ENCODE measurements at regions not wholly inside any gene's neighbourhood (a gene's known extent, or its start where the extent isn't known, plus 50 kb on each side); places are given as distances from the start of the nearest gene placed in this dataset.

DNA sequence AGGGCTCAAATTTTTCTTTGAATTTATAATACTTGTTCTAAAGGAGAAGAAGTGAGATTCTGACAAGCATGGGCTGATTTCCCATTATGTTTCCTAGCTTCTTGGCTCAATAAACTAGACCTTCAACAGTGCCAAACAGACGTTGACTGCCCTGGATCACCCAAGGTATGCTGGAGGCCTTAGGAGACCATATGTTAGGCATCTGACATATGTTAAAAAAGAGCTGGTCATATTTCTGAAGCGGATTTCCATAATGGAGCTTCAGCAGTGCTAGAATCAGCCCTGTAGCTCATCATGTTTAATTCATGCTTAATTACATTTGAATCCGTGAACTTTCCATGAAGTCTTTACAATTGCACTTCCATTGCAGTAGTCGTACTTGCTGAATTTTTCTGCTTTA, 653.3 kb downstream of the DIAPH3 start:
- H2BK15ac ChIP-seq (ENCODE audit: low read depth, low read length), result no peak overlapping the region
- no peaks in the 10 kb centered on the region for H3K23me2 ChIP-seq (ENCODE audit: insufficient read length, low read depth, low read length, poor library complexity, severe bottlenecking)
- no peak overlapping the region for H3K4ac ChIP-seq (ENCODE audit: low read depth, low read length)
- no peaks in the 10 kb centered on the region for H3K9me3 Mint-ChIP-seq
- no peaks in the 10 kb centered on the region for H3K36me3 Mint-ChIP-seq (ENCODE audit: insufficient read depth in 1 of 3, low read depth in 3 of 3)
- H4K91ac ChIP-seq (ENCODE audit: insufficient read length, low read depth, low read length), result no peak overlapping the region
- no peaks in the 10 kb centered on the region for H3K27me3 ChIP-seq (ENCODE audit: insufficient read depth, low read length)
- no peak overlapping the region for H3K27ac Mint-ChIP-seq
- H3K4me3 Mint-ChIP-seq, result no peak overlapping the region
- H4K5ac ChIP-seq (ENCODE audit: insufficient read length, low read depth, low read length), result no peak overlapping the region
- H3K79me2 ChIP-seq (ENCODE audit: insufficient read depth, low read length), result no peaks in the 10 kb centered on the region
- no peak overlapping the region for H2AFZ ChIP-seq (ENCODE audit: low read length)
- TF ChIP-seq, protein P1, sequence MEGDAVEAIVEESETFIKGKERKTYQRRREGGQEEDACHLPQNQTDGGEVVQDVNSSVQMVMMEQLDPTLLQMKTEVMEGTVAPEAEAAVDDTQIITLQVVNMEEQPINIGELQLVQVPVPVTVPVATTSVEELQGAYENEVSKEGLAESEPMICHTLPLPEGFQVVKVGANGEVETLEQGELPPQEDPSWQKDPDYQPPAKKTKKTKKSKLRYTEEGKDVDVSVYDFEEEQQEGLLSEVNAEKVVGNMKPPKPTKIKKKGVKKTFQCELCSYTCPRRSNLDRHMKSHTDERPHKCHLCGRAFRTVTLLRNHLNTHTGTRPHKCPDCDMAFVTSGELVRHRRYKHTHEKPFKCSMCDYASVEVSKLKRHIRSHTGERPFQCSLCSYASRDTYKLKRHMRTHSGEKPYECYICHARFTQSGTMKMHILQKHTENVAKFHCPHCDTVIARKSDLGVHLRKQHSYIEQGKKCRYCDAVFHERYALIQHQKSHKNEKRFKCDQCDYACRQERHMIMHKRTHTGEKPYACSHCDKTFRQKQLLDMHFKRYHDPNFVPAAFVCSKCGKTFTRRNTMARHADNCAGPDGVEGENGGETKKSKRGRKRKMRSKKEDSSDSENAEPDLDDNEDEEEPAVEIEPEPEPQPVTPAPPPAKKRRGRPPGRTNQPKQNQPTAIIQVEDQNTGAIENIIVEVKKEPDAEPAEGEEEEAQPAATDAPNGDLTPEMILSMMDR (conservative IDR thresholded peaks at IDR 0.05), result no peak
- no peaks in the 10 kb centered on the region; a peak in 1 of 4 replicates for H3K4me1 Mint-ChIP-seq
- H3K9ac ChIP-seq (ENCODE audit: extremely low read depth, insufficient read length, low read length), result no peak overlapping the region
- no peaks in the 10 kb centered on the region for H4K20me1 ChIP-seq (ENCODE audit: control insufficient read depth, insufficient read depth, insufficient read length)
- H2BK5ac ChIP-seq (ENCODE audit: insufficient read length, low read length), result no peak overlapping the region
- no peaks in the 10 kb centered on the region for H3K27me3 Mint-ChIP-seq (ENCODE audit: low read depth)
- H3K56ac ChIP-seq (ENCODE audit: insufficient read length, low read depth, low read length), result no peak overlapping the region
- H4K8ac ChIP-seq (replicated peaks; ENCODE audit: insufficient read length, low read depth, low read length), result no peak overlapping the region
- no peak overlapping the region for H2BK120ac ChIP-seq (ENCODE audit: low read depth, low read length, poor library complexity, severe bottlenecking)
- H2AK5ac ChIP-seq (ENCODE audit: insufficient read length, low read length), result no peak overlapping the region
- no peak overlapping the region for H2BK12ac ChIP-seq (ENCODE audit: insufficient read length, low read depth, low read length)
- no peak for DNase-seq
- WGBS (ENCODE audit: extremely low coverage, insufficient read length, low lambda C conversion rate), result no CpG with 5 or more reads among the region's 4 CpGs
- no peak overlapping the region for H3T11ph ChIP-seq (ENCODE audit: low read length)
- H3K9me3 ChIP-seq (ENCODE audit: control insufficient read depth, low read depth, low read length), result no peaks in the 10 kb centered on the region
- H3K4me2 ChIP-seq (ENCODE audit: insufficient read depth, insufficient read length, low read length), result no peak overlapping the region
- H2BK20ac ChIP-seq (ENCODE audit: low read depth, low read length, poor library complexity, severe bottlenecking), result no peak overlapping the region
- H3K27ac ChIP-seq (ENCODE audit: insufficient read length, low read depth, low read length), result no peak overlapping the region
- no peak overlapping the region for H3K18ac ChIP-seq (ENCODE audit: insufficient read length, low read depth, low read length)
- no peaks in the 10 kb centered on the region for H3K79me1 ChIP-seq (ENCODE audit: insufficient read depth, low read depth, low read length, poor library complexity, severe bottlenecking)
- H3K14ac ChIP-seq (ENCODE audit: insufficient read depth, low read length), result no peak overlapping the region
- no peak overlapping the region for H3K23ac ChIP-seq (ENCODE audit: insufficient read length, low read depth, low read length)
- no peaks in the 10 kb centered on the region; the same call in 1 of the 2 replicates for H3K4me1 ChIP-seq (ENCODE audit: insufficient read depth, low read length)
